HEK293 (cell line): ENCODE measurements at regions not wholly inside any gene's neighbourhood (a gene's known extent, or its start where the extent isn't known, plus 50 kb on each side); places are given as distances from the start of the nearest gene placed in this dataset.

ENCODE experiments used
- CTCF ChIA-PET: fragments of 350-600 bp; formaldehyde crosslinking; extraction: SDS; loops from one replicate; lab custom pipeline; 2021; ENCODE audit warnings: antibody characterized with exemption; lab: Yijun Ruan, JAX
- POLR2A ChIA-PET: fragments of 300-600 bp; formaldehyde crosslinking; extraction: SDS; loops from one replicate; lab custom pipeline; 2020; ENCODE audit warnings: antibody characterized with exemption, inconsistent platforms; lab: Yijun Ruan, JAX
- H3K27ac ChIP-seq: fragments of 200-500 bp; sonication (Bioruptor generic); 2 replicates; pipeline ENCODE4 v1.5.1; 2014; ENCODE audit warnings: low read depth, low read length, control low read depth, inconsistent platforms; ENCODE audit errors: extremely low read depth
- H3K36me3 ChIP-seq, 2 experiments: fragments of 200-500 bp in 1 of 2; sonication (Bioruptor generic) in 1 of 2; 1 replicate in 1 of 2; 2 replicates in 1 of 2; pipeline ENCODE4 v1.5.1; 2014 to 2017; ENCODE audit warnings: inconsistent platforms in 2 of 2, low read length in 2 of 2; ENCODE audit not compliant: control insufficient read depth in 2 of 2, insufficient read depth in 1 of 2
- H3K4me1 ChIP-seq: fragments of 200-500 bp; sonication (Bioruptor generic); 2 replicates; pipeline ENCODE4 v1.5.1; 2014; ENCODE audit warnings: mild to moderate bottlenecking, low read length, inconsistent platforms; ENCODE audit not compliant: control insufficient read depth, insufficient read depth
- H3K4me3 ChIP-seq: 2 replicates; pipeline ENCODE4 v1.5.1; 2011; ENCODE audit warnings: low read depth, mild to moderate bottlenecking, control low read depth, low read length, moderate library complexity
- H3K9me3 ChIP-seq: fragments of 200-500 bp; sonication (Bioruptor generic); 2 replicates; pipeline ENCODE4 v1.5.1; 2014; ENCODE audit warnings: low read depth, low read length, inconsistent platforms; ENCODE audit not compliant: control insufficient read depth, insufficient read depth
- HOXD13 ChIP-seq: sonication (generic); formaldehyde crosslinking; IDR thresholded peaks from 2 replicates; pipeline ENCODE4 v1.8.0; 2022; ENCODE audit warnings: missing genetic modification reagents, borderline replicate concordance
- KLF1 ChIP-seq: fragments of 450-650 bp; formaldehyde crosslinking; IDR thresholded peaks from 2 replicates; pipeline ENCODE4 v1.5.1; 2016; ENCODE audit warnings: missing biosample characterization, missing genetic modification characterization
- RBAK ChIP-seq: fragments of 450-650 bp; formaldehyde crosslinking; IDR thresholded peaks from 2 replicates; pipeline ENCODE4 v1.5.1; 2016; ENCODE audit warnings: missing biosample characterization, missing genetic modification characterization
- YY2 ChIP-seq: fragments of 450-650 bp; formaldehyde crosslinking; IDR thresholded peaks from 2 replicates; pipeline ENCODE4 v1.5.1; 2016; ENCODE audit warnings: missing biosample characterization, missing genetic modification characterization
- ZBTB8A ChIP-seq: fragments of 450-650 bp; formaldehyde crosslinking; IDR thresholded peaks from 2 replicates; pipeline ENCODE4 v1.5.1; 2016; ENCODE audit warnings: missing biosample characterization, missing genetic modification characterization
- ZNF223 ChIP-seq: fragments of 450-650 bp; formaldehyde crosslinking; IDR thresholded peaks from 2 replicates; pipeline ENCODE4 v1.5.1; 2016; ENCODE audit warnings: missing biosample characterization, missing genetic modification characterization
- ZNF292 ChIP-seq: fragments of 450-650 bp; formaldehyde crosslinking; IDR thresholded peaks from 2 replicates; pipeline ENCODE4 v1.5.1; 2016; ENCODE audit warnings: low read depth, missing biosample characterization, missing genetic modification characterization, borderline replicate concordance
- ZNF544 ChIP-seq: fragments of 450-650 bp; formaldehyde crosslinking; IDR thresholded peaks from 2 replicates; pipeline ENCODE4 v1.5.0; 2017; ENCODE audit warnings: missing biosample characterization, missing genetic modification characterization
- ZNF624 ChIP-seq: fragments of 450-650 bp; formaldehyde crosslinking; IDR thresholded peaks from 2 replicates; pipeline ENCODE4 v1.5.1; 2017; ENCODE audit warnings: missing biosample characterization, missing genetic modification characterization
- ZNF654 ChIP-seq: fragments of 450-650 bp; formaldehyde crosslinking; IDR thresholded peaks from 2 replicates; pipeline ENCODE4 v1.5.1; 2016; ENCODE audit warnings: low read depth, missing biosample characterization, missing genetic modification characterization
- ZNF776 ChIP-seq: fragments of 450-650 bp; formaldehyde crosslinking; IDR thresholded peaks from 2 replicates; pipeline ENCODE4 v1.5.0; 2017; ENCODE audit warnings: missing biosample characterization, missing genetic modification characterization, borderline replicate concordance
- ZNF792 ChIP-seq: fragments of 450-650 bp; formaldehyde crosslinking; IDR thresholded peaks from 2 replicates; pipeline ENCODE4 v1.5.1; 2016; ENCODE audit warnings: missing biosample characterization, missing genetic modification characterization
- ZNF830 ChIP-seq: fragments of 450-650 bp; IDR thresholded peaks from 2 replicates; pipeline ENCODE4 v1.5.0; 2018; ENCODE audit warnings: missing biosample characterization, missing genetic modification characterization, low read depth, mild to moderate bottlenecking, moderate library complexity
- TF ChIP-seq, protein P1 (sequence below): fragments of 450-650 bp; formaldehyde crosslinking; IDR thresholded peaks from 2 replicates; pipeline ENCODE4 v1.5.1; 2016; ENCODE audit warnings: missing biosample characterization, missing genetic modification characterization
- TF ChIP-seq, protein P2 (sequence below): fragments of 450-650 bp; formaldehyde crosslinking; IDR thresholded peaks from 2 replicates; pipeline ENCODE4 v1.5.1; 2017; ENCODE audit warnings: missing biosample characterization, missing genetic modification characterization
- TF ChIP-seq, protein P3 (sequence below): fragments of 450-650 bp; IDR thresholded peaks from 2 replicates; pipeline ENCODE4 v1.5.1; 2018; ENCODE audit warnings: missing biosample characterization, missing genetic modification characterization
- TF ChIP-seq, protein P4 (sequence below): fragments of 450-650 bp; formaldehyde crosslinking; IDR thresholded peaks from 2 replicates; pipeline ENCODE4 v1.5.1; 2016; ENCODE audit warnings: missing biosample characterization, missing genetic modification characterization

DNA sequence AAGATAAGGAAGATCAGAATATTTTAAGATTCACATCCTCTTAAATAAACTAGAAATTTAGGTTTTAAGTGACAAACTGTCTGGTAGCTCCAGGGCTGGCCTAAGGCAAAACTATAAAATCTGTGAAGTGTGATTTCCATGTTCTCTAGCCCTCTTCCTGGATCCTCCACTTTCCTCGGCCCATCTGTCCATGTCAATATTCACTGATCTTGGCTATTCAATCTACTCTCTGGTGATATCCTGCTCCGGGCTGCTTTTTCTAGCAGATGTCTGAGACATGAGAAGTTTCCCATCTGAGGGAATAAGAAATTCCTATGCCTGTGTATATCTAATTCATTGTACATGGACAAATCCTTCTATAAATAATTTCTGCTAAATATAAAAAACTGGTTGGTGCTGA, 500.4 kb downstream of the GALC start:
- H3K4me1 ChIP-seq, result no peaks in the 10 kb centered on the region
- TF ChIP-seq ZNF292 (tag by site-specific recombination) (no peak), ZNF544 (tag by site-specific recombination) (no peak), ZNF776 (tag by site-specific recombination) (no peak)
- TF ChIP-seq, protein P1, sequence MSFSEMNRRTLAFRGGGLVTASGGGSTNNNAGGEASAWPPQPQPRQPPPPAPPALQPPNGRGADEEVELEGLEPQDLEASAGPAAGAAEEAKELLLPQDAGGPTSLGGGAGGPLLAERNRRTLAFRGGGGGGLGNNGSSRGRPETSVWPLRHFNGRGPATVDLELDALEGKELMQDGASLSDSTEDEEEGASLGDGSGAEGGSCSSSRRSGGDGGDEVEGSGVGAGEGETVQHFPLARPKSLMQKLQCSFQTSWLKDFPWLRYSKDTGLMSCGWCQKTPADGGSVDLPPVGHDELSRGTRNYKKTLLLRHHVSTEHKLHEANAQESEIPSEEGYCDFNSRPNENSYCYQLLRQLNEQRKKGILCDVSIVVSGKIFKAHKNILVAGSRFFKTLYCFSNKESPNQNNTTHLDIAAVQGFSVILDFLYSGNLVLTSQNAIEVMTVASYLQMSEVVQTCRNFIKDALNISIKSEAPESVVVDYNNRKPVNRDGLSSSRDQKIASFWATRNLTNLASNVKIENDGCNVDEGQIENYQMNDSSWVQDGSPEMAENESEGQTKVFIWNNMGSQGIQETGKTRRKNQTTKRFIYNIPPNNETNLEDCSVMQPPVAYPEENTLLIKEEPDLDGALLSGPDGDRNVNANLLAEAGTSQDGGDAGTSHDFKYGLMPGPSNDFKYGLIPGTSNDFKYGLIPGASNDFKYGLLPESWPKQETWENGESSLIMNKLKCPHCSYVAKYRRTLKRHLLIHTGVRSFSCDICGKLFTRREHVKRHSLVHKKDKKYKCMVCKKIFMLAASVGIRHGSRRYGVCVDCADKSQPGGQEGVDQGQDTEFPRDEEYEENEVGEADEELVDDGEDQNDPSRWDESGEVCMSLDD (tag by site-specific recombination), result no peak
- TF ChIP-seq, all 188 proteins: peak for 0
- CTCF ChIA-PET, result no interaction called here
- Histone ChIP-seq H3K36me3 (no peaks in the 10 kb centered on the region), H3K4me3 (no peak overlapping the region), H3K9me3 (no peaks in the 10 kb centered on the region), H3K27ac (no peak overlapping the region)
- POLR2A ChIA-PET, result no interaction called here

DNA sequence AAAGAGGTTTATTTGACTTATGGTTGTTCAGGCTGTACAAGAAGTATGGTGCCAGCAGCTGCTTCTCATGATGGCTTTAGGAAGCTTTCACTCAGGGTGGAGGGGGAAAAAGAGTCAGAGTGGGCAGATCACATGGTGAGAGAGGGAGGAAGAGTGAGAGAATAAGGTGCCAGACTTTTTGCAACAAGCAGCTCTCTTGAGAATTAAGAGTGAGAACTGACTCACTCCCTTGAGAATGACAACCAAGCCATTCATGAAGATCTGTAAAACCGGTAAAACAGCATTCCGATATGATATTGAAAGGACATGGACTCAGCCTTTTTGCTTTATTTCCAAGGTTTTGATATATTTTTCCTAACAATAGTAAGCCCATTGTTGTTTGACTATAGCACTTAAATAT, 501.2 kb downstream of the GALC start:
- no peak overlapping the region for H3K27ac ChIP-seq
- ChIA-PET CTCF (no interaction called here), POLR2A (no interaction called here)
- no peaks in the 10 kb centered on the region for H3K4me1 ChIP-seq
- no peak for TF ChIP-seq ZNF624 (tag by site-specific recombination)
- TF ChIP-seq RBAK (tag by site-specific recombination), result no peak
- no peak for TF ChIP-seq ZNF654
- no peak for TF ChIP-seq HOXD13
- TF ChIP-seq YY2, result no peak
- TF ChIP-seq, protein P2, sequence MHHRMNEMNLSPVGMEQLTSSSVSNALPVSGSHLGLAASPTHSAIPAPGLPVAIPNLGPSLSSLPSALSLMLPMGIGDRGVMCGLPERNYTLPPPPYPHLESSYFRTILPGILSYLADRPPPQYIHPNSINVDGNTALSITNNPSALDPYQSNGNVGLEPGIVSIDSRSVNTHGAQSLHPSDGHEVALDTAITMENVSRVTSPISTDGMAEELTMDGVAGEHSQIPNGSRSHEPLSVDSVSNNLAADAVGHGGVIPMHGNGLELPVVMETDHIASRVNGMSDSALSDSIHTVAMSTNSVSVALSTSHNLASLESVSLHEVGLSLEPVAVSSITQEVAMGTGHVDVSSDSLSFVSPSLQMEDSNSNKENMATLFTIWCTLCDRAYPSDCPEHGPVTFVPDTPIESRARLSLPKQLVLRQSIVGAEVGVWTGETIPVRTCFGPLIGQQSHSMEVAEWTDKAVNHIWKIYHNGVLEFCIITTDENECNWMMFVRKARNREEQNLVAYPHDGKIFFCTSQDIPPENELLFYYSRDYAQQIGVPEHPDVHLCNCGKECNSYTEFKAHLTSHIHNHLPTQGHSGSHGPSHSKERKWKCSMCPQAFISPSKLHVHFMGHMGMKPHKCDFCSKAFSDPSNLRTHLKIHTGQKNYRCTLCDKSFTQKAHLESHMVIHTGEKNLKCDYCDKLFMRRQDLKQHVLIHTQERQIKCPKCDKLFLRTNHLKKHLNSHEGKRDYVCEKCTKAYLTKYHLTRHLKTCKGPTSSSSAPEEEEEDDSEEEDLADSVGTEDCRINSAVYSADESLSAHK (tag by site-specific recombination), result no peak
- TF ChIP-seq ZBTB8A (tag by site-specific recombination), result no peak
- no peak for TF ChIP-seq ZNF223 (tag by site-specific recombination)
- TF ChIP-seq, protein P3, sequence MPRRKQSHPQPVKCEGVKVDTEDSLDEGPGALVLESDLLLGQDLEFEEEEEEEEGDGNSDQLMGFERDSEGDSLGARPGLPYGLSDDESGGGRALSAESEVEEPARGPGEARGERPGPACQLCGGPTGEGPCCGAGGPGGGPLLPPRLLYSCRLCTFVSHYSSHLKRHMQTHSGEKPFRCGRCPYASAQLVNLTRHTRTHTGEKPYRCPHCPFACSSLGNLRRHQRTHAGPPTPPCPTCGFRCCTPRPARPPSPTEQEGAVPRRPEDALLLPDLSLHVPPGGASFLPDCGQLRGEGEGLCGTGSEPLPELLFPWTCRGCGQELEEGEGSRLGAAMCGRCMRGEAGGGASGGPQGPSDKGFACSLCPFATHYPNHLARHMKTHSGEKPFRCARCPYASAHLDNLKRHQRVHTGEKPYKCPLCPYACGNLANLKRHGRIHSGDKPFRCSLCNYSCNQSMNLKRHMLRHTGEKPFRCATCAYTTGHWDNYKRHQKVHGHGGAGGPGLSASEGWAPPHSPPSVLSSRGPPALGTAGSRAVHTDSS (tag by site-specific recombination), result no peak
- TF ChIP-seq, protein P4, sequence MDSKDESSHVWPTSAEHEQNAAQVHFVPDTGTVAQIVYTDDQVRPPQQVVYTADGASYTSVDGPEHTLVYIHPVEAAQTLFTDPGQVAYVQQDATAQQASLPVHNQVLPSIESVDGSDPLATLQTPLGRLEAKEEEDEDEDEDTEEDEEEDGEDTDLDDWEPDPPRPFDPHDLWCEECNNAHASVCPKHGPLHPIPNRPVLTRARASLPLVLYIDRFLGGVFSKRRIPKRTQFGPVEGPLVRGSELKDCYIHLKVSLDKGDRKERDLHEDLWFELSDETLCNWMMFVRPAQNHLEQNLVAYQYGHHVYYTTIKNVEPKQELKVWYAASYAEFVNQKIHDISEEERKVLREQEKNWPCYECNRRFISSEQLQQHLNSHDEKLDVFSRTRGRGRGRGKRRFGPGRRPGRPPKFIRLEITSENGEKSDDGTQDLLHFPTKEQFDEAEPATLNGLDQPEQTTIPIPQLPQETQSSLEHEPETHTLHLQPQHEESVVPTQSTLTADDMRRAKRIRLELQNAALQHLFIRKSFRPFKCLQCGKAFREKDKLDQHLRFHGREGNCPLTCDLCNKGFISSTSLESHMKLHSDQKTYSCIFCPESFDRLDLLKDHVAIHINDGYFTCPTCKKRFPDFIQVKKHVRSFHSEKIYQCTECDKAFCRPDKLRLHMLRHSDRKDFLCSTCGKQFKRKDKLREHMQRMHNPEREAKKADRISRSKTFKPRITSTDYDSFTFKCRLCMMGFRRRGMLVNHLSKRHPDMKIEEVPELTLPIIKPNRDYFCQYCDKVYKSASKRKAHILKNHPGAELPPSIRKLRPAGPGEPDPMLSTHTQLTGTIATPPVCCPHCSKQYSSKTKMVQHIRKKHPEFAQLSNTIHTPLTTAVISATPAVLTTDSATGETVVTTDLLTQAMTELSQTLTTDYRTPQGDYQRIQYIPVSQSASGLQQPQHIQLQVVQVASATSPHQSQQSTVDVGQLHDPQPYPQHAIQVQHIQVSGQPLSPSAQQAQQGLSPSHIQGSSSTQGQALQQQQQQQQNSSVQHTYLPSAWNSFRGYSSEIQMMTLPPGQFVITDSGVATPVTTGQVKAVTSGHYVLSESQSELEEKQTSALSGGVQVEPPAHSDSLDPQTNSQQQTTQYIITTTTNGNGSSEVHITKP (tag by site-specific recombination), result no peak
- no peak for TF ChIP-seq ZNF830 (tag by site-specific recombination)
- no peak for TF ChIP-seq KLF1 (tag by site-specific recombination)
- no peak for TF ChIP-seq ZNF792
- H3K4me3 ChIP-seq, result no peak overlapping the region
- H3K9me3 ChIP-seq, result no peaks in the 10 kb centered on the region
- H3K36me3 ChIP-seq, result no peaks in the 10 kb centered on the region
